HuH-7.5 (cell line): ENCODE measurements at regions not wholly inside any gene's neighbourhood (a gene's known extent, or its start where the extent isn't known, plus 50 kb on each side); places are given as distances from the start of the nearest gene placed in this dataset.
"Not testable (repeated sequence)": the region's sequence is repeated elsewhere in the genome, so short reads cannot be mapped to it uniquely, and the experiment has no call there.

Experiments used
- DNase-seq: peaks from one replicate; pipeline ENCODE4 v3.0.0; 2011; ENCODE audit warnings: low spot score

- DNase-seq = no peak
Measured at GRCh38 chr1:104973516-104973915, 1223.8 kb downstream of the AMY1C start.

- no peak for DNase-seq
Measured at GRCh38 chr1:104979651-104980050, 1230.0 kb downstream of the AMY1C start.

- no peak for DNase-seq
Measured at GRCh38 chr1:104987210-104987609, 1237.5 kb downstream of the AMY1C start.

- DNase-seq = no peak
Measured at GRCh38 chr1:104989012-104989411, 1239.3 kb downstream of the AMY1C start.

GRCh38 chr1:104991702-104992101 lies 1242.0 kb downstream of the AMY1C start:
- DNase-seq = no peak

GRCh38 chr1:105000793-105001192 lies 1251.1 kb downstream of the AMY1C start:
- no peak for DNase-seq

GRCh38 chr1:105004515-105004914 lies 1254.8 kb downstream of the AMY1C start:
- DNase-seq = no peak

- no peak for DNase-seq
Measured at GRCh38 chr1:105005594-105006195, 1256.0 kb downstream of the AMY1C start.

- no peak for DNase-seq
Measured at GRCh38 chr1:105017587-105017986, 1267.9 kb downstream of the AMY1C start.

GRCh38 chr1:105023719-105024118 lies 1274.0 kb downstream of the AMY1C start:
- DNase-seq = no peak

GRCh38 chr1:105027838-105028471 lies 1278.3 kb downstream of the AMY1C start:
- DNase-seq = no peak

- no peak for DNase-seq
Measured at GRCh38 chr1:105072446-105072845, 1322.7 kb downstream of the AMY1C start.

- DNase-seq = no peak
Measured at GRCh38 chr1:105072850-105073249, 1323.2 kb downstream of the AMY1C start.

- no peak for DNase-seq
Measured at GRCh38 chr1:105073660-105074059, 1324.0 kb downstream of the AMY1C start.

GRCh38 chr1:105083611-105084010 lies 1333.9 kb downstream of the AMY1C start:
- no peak for DNase-seq

GRCh38 chr1:105087506-105087905 lies 1337.8 kb downstream of the AMY1C start:
- no peak for DNase-seq

GRCh38 chr1:105088166-105088565 lies 1338.5 kb downstream of the AMY1C start:
- no peak for DNase-seq

- not testable (repeated sequence) for DNase-seq
Measured at GRCh38 chr1:105093893-105094292, 1344.2 kb downstream of the AMY1C start.

- DNase-seq = no peak
Measured at GRCh38 chr1:105100102-105100501, 1350.4 kb downstream of the AMY1C start.

GRCh38 chr1:105101261-105101660 lies 1351.6 kb downstream of the AMY1C start:
- no peak for DNase-seq

GRCh38 chr1:105102371-105102770 lies 1352.7 kb downstream of the AMY1C start:
- DNase-seq = no peak

- no peak for DNase-seq
Measured at GRCh38 chr1:105122041-105122440, 1372.3 kb downstream of the AMY1C start.

- no peak for DNase-seq
Measured at GRCh38 chr1:105137543-105138457, 1388.1 kb downstream of the AMY1C start.
